SK-N-SH (cell line): ENCODE measurements at regions not wholly inside any gene's neighbourhood (a gene's known extent, or its start where the extent isn't known, plus 50 kb on each side); places are given as distances from the start of the nearest gene placed in this dataset.

ENCODE experiments used
- CTCF ChIA-PET: fragments of 300-600, 350-600 bp; formaldehyde crosslinking; extraction: SDS; loops from one replicate; lab custom pipeline; 2021; lab: Yijun Ruan, JAX
- POLR2A ChIA-PET: fragments of 350-600 bp; sonication (Branson Sonifier 250); formaldehyde crosslinking; extraction: SDS; loops from one replicate; lab custom pipeline; 2020; ENCODE audit warnings: antibody characterized with exemption, inconsistent platforms; lab: Yijun Ruan, JAX
- DNase-seq: peaks from one replicate; pipeline ENCODE4 v3.0.0; 2012
- H2AFZ ChIP-seq: fragments of 200-600 bp; sonication (generic); 2 replicates; pipeline ENCODE4 v1.8.1; 2016; ENCODE audit warnings: antibody characterized with exemption, mild to moderate bottlenecking, low read depth
- H3F3A ChIP-seq: fragments of 200-600 bp; sonication (generic); replicated peaks from 2 replicates; pipeline ENCODE3; 2016; ENCODE audit warnings: antibody characterized with exemption, mild to moderate bottlenecking; ENCODE audit not compliant: insufficient read depth
- H3K27ac ChIP-seq, 2 experiments: fragments of 200-500 bp in 1 of 2; fragments of 200-600 bp in 1 of 2; sonication (Bioruptor generic) in 1 of 2; sonication (generic), shearing (Covaris generic) in 1 of 2; 2 replicates each; pipeline versions ENCODE4 v1.5.1 to v1.6.1; 2014 to 2016; ENCODE audit warnings: low read depth in 2 of 2, inconsistent platforms in 1 of 2, low read length in 1 of 2, mild to moderate bottlenecking in 1 of 2, mixed read lengths in 1 of 2
- H3K27me3 ChIP-seq: fragments of 200-600 bp; sonication (generic), shearing (Covaris generic); 2 replicates; pipeline ENCODE4 v1.6.1; 2016; ENCODE audit warnings: mixed run types; ENCODE audit not compliant: insufficient read depth
- H3K36me3 ChIP-seq, 2 experiments: fragments of 200-500 bp in 1 of 2; fragments of 200-600 bp in 1 of 2; sonication (Bioruptor generic) in 1 of 2; sonication (generic) in 1 of 2; replicated peaks in 1 of 2; 2 replicates each; pipeline versions ENCODE3 to v1.5.1; 2014 to 2016; ENCODE audit warnings: low read length in 1 of 2, mild to moderate bottlenecking in 1 of 2; ENCODE audit not compliant: insufficient read depth in 2 of 2, control insufficient read depth in 1 of 2
- H3K4me1 ChIP-seq, 2 experiments: fragments of 200-500 bp in 1 of 2; fragments of 200-600 bp in 1 of 2; sonication (Bioruptor generic) in 1 of 2; sonication (generic), shearing (Covaris generic) in 1 of 2; 2 replicates each; pipeline versions ENCODE4 v1.5.1 to v1.6.1; 2014 to 2016; ENCODE audit warnings: low read depth in 1 of 2, low read length in 1 of 2, mixed run types in 1 of 2; ENCODE audit not compliant: insufficient read depth in 2 of 2, control insufficient read depth in 1 of 2
- H3K4me2 ChIP-seq: fragments of 200-600 bp; sonication (generic), shearing (Covaris generic); 2 replicates; pipeline ENCODE4 v1.6.1; 2017; ENCODE audit warnings: mixed run types
- H3K4me3 ChIP-seq, 2 experiments: fragments of 200-500 bp in 1 of 2; fragments of 200-600 bp in 1 of 2; sonication (Bioruptor generic) in 1 of 2; sonication (generic), shearing (Covaris generic) in 1 of 2; 2 replicates each; pipeline versions ENCODE4 v1.5.1 to v1.8.1; 2014 to 2016; ENCODE audit warnings: low read depth in 2 of 2, inconsistent platforms in 1 of 2, low read length in 1 of 2, mild to moderate bottlenecking in 1 of 2, mixed read lengths in 1 of 2, moderate library complexity in 1 of 2
- H3K79me2 ChIP-seq: fragments of 200-600 bp; sonication (generic); 2 replicates; pipeline ENCODE4 v1.8.1; 2017; ENCODE audit warnings: mild to moderate bottlenecking; ENCODE audit not compliant: insufficient read depth
- H3K9ac ChIP-seq: fragments of 200-600 bp; sonication (generic); 2 replicates; pipeline ENCODE4 v1.6.1; 2017; ENCODE audit warnings: mixed run types
- H3K9me2 ChIP-seq: fragments of 200-600 bp; sonication (generic); 2 replicates; pipeline ENCODE4 v1.6.1; 2017; ENCODE audit warnings: mixed run types
- H3K9me3 ChIP-seq: fragments of 200-600 bp; sonication (generic); 2 replicates; pipeline ENCODE4 v1.6.1; 2017; ENCODE audit warnings: mixed run types, mild to moderate bottlenecking, moderate library complexity
- H4K20me1 ChIP-seq: fragments of 200-600 bp; sonication (generic); 2 replicates; pipeline ENCODE4 v1.6.1; 2017; ENCODE audit warnings: mild to moderate bottlenecking, mixed run types; ENCODE audit not compliant: insufficient read depth
- ELF1 ChIP-seq: IDR thresholded peaks from 2 replicates; pipeline ENCODE4 v1.4.0; 2012
- EP300 ChIP-seq, 2 experiments: IDR thresholded peaks; 2 replicates each; pipeline versions ENCODE4 v1.4.0 to v1.6.1; 2012; ENCODE audit warnings: borderline replicate concordance in 1 of 2, low read depth in 1 of 2, low read length in 1 of 2
- FOSL2 ChIP-seq: IDR thresholded peaks from 2 replicates; pipeline ENCODE4 v1.4.0; 2012; ENCODE audit warnings: low read depth, mild to moderate bottlenecking, moderate library complexity, borderline replicate concordance
- FOXJ3 ChIP-seq: sonication (generic); formaldehyde crosslinking; IDR thresholded peaks from 2 replicates; pipeline ENCODE4 v1.5.1; 2020; ENCODE audit warnings: mild to moderate bottlenecking, missing genetic modification reagents
- GABPA ChIP-seq: IDR thresholded peaks from 2 replicates; pipeline ENCODE4 v1.4.0; 2012; ENCODE audit warnings: low read depth, mild to moderate bottlenecking
- GATA2 ChIP-seq: sonication (generic); formaldehyde crosslinking; IDR thresholded peaks from 2 replicates; pipeline ENCODE4 v1.5.0; 2020; ENCODE audit warnings: mild to moderate bottlenecking, missing genetic modification reagents
- MEF2A ChIP-seq: IDR thresholded peaks from 2 replicates; pipeline ENCODE4 v1.4.0; 2012; ENCODE audit warnings: low read depth, borderline replicate concordance
- NFIC ChIP-seq: IDR thresholded peaks from 2 replicates; pipeline ENCODE4 v1.4.0; 2012; ENCODE audit warnings: borderline replicate concordance
- RCOR1 ChIP-seq: fragments of 150-350 bp; IDR thresholded peaks from 2 replicates; pipeline ENCODE4 v1.6.1; 2017; ENCODE audit warnings: antibody characterized with exemption, low read length
- RFX5 ChIP-seq: IDR thresholded peaks from 2 replicates; pipeline ENCODE4 v1.6.1; 2012; ENCODE audit warnings: mild to moderate bottlenecking, improper control_type of control experiment, low read length
- RXRA ChIP-seq: IDR thresholded peaks from 2 replicates; pipeline ENCODE4 v1.4.0; 2012; ENCODE audit warnings: low read depth, mild to moderate bottlenecking, borderline replicate concordance
- TCF12 ChIP-seq: IDR thresholded peaks from 2 replicates; pipeline ENCODE4 v1.4.0; 2012
- WGBS: methylation state at CpG from one replicate; pipeline ENCODE4 v1.1.6; 2017; ENCODE audit warnings: low lambda C conversion rate; 5-methylcytosine and 5-hydroxymethylcytosine counted together
- TF ChIP-seq, protein P1 (sequence below): IDR thresholded peaks from 2 replicates; pipeline ENCODE4; 2012
- TF ChIP-seq, protein P2 (sequence below): fragments of 200-600 bp; sonication (generic); IDR thresholded peaks from 2 replicates; pipeline ENCODE4 v1.6.1; 2017; ENCODE audit warnings: antibody characterized with exemption, mild to moderate bottlenecking, moderate library complexity
- TF ChIP-seq, protein P3 (sequence below): fragments of 150-350 bp; IDR thresholded peaks from 2 replicates; pipeline ENCODE4 v1.6.1; 2017; ENCODE audit warnings: antibody characterized with exemption, low read length, low read depth, borderline replicate concordance
- TF ChIP-seq, protein P4 (sequence below): IDR thresholded peaks from 2 replicates; pipeline ENCODE4 v1.4.0; 2012; ENCODE audit warnings: low read depth, borderline replicate concordance
- TF ChIP-seq, protein P5 (sequence below): fragments of 150-350 bp; IDR thresholded peaks from 2 replicates; pipeline ENCODE4 v1.6.1; 2016; ENCODE audit warnings: mild to moderate bottlenecking, low read depth, low read length

DNA sequence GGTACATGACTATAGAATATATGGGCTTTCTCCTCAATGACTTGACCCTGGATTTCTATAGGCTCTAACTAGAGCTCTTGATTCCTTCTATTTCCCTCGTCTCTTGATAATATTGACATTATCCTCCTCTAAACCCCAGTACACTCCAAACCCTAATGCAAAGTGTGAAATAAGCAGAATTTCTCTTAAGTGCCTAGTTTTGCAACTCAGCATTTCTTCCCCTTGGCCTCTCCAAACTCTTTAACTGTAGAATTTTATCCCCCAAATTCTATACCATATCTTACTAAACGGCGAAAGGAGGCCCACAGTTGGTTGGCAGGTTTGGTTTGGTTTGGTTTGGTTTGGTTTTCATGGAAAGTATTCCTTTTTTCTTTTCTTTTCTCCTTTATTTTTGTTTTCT, 498.7 kb downstream of the CCER1 start:
- H3K36me3 ChIP-seq = no peaks in the 10 kb centered on the region
- TF ChIP-seq NFIC (no peak), RFX5 (no peak), FOSL2 (no peak), ELF1 (no peak), GATA2 (no peak), MEF2A (no peak), RCOR1 (no peak), EP300 (IDR thresholded peaks at IDR 0.05; ENCODE audit: borderline replicate concordance in 1 of 2, low read depth in 1 of 2, low read length in 1 of 2) (no peak), TCF12 (no peak), GABPA (no peak)
- TF ChIP-seq, protein P1, sequence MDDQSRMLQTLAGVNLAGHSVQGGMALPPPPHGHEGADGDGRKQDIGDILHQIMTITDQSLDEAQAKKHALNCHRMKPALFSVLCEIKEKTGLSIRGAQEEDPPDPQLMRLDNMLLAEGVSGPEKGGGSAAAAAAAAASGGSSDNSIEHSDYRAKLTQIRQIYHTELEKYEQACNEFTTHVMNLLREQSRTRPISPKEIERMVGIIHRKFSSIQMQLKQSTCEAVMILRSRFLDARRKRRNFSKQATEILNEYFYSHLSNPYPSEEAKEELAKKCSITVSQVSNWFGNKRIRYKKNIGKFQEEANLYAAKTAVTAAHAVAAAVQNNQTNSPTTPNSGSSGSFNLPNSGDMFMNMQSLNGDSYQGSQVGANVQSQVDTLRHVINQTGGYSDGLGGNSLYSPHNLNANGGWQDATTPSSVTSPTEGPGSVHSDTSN = no peak
- TF ChIP-seq, protein P2, sequence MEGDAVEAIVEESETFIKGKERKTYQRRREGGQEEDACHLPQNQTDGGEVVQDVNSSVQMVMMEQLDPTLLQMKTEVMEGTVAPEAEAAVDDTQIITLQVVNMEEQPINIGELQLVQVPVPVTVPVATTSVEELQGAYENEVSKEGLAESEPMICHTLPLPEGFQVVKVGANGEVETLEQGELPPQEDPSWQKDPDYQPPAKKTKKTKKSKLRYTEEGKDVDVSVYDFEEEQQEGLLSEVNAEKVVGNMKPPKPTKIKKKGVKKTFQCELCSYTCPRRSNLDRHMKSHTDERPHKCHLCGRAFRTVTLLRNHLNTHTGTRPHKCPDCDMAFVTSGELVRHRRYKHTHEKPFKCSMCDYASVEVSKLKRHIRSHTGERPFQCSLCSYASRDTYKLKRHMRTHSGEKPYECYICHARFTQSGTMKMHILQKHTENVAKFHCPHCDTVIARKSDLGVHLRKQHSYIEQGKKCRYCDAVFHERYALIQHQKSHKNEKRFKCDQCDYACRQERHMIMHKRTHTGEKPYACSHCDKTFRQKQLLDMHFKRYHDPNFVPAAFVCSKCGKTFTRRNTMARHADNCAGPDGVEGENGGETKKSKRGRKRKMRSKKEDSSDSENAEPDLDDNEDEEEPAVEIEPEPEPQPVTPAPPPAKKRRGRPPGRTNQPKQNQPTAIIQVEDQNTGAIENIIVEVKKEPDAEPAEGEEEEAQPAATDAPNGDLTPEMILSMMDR = no peak
- TF ChIP-seq, protein P3, sequence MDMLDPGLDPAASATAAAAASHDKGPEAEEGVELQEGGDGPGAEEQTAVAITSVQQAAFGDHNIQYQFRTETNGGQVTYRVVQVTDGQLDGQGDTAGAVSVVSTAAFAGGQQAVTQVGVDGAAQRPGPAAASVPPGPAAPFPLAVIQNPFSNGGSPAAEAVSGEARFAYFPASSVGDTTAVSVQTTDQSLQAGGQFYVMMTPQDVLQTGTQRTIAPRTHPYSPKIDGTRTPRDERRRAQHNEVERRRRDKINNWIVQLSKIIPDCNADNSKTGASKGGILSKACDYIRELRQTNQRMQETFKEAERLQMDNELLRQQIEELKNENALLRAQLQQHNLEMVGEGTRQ = no peak
- TF ChIP-seq, protein P4, sequence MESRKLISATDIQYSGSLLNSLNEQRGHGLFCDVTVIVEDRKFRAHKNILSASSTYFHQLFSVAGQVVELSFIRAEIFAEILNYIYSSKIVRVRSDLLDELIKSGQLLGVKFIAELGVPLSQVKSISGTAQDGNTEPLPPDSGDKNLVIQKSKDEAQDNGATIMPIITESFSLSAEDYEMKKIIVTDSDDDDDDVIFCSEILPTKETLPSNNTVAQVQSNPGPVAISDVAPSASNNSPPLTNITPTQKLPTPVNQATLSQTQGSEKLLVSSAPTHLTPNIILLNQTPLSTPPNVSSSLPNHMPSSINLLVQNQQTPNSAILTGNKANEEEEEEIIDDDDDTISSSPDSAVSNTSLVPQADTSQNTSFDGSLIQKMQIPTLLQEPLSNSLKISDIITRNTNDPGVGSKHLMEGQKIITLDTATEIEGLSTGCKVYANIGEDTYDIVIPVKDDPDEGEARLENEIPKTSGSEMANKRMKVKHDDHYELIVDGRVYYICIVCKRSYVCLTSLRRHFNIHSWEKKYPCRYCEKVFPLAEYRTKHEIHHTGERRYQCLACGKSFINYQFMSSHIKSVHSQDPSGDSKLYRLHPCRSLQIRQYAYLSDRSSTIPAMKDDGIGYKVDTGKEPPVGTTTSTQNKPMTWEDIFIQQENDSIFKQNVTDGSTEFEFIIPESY = no peak
- no peaks in the 10 kb centered on the region for H3K9me3 ChIP-seq
- ChIA-PET POLR2A (no interaction called here), CTCF (no interaction called here)
- no peaks in the 10 kb centered on the region for H3K27me3 ChIP-seq
- no peak overlapping the region for H3K9ac ChIP-seq
- no peaks in the 10 kb centered on the region for H3K4me1 ChIP-seq
- no peak overlapping the region for H2AFZ ChIP-seq
- no peaks in the 10 kb centered on the region for H3K9me2 ChIP-seq
- no peak overlapping the region for H3K27ac ChIP-seq
- no peaks in the 10 kb centered on the region for H4K20me1 ChIP-seq
- 29% methylated on average over 3 of the region's 3 CpGs for WGBS
- DNase-seq = no peak
- no peak overlapping the region for H3K4me2 ChIP-seq
- no peaks in the 10 kb centered on the region for H3F3A ChIP-seq
- H3K4me3 ChIP-seq = no peak overlapping the region; a peak in 1 of 4 replicates
- H3K79me2 ChIP-seq = no peaks in the 10 kb centered on the region

DNA sequence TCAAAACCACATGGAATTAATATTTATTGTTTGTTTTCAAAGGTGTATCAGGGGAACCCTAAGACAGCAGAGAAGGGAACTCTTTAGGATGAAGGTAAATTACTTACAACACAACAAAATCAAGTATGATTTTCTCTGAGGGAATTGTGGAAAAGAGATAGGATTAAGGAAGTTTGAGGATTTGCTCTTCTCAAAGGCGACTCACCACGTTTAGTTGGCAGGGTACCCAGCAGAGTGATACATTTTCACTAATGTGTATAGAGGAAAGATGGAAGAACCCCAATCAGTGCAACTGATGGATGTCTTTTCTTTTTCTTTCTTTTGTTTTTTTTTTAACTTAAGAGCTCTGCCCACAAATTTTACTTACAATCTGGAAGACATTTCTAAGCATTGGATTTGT, 499.2 kb downstream of the CCER1 start:
- H3K9ac ChIP-seq = no peak overlapping the region
- H3K9me3 ChIP-seq = no peaks in the 10 kb centered on the region
- H3K4me3 ChIP-seq = no peak overlapping the region
- H3K79me2 ChIP-seq = no peaks in the 10 kb centered on the region
- no peaks in the 10 kb centered on the region for H4K20me1 ChIP-seq
- H2AFZ ChIP-seq = no peak overlapping the region
- 24% methylated on average over 2 of the region's 2 CpGs for WGBS
- no peaks in the 10 kb centered on the region for H3F3A ChIP-seq
- no peak overlapping the region for H3K27ac ChIP-seq
- no peak for DNase-seq
- H3K4me2 ChIP-seq = no peak overlapping the region
- H3K9me2 ChIP-seq = no peaks in the 10 kb centered on the region
- POLR2A ChIA-PET = no interaction called here
- no peaks in the 10 kb centered on the region for H3K4me1 ChIP-seq
- H3K36me3 ChIP-seq = no peaks in the 10 kb centered on the region
- no peaks in the 10 kb centered on the region for H3K27me3 ChIP-seq
- CTCF ChIA-PET = no interaction called here
- no peak for TF ChIP-seq EP300 (IDR thresholded peaks at IDR 0.05; ENCODE audit: borderline replicate concordance in 1 of 2, low read depth in 1 of 2, low read length in 1 of 2)
- no peak for TF ChIP-seq RXRA
- TF ChIP-seq, protein P5, sequence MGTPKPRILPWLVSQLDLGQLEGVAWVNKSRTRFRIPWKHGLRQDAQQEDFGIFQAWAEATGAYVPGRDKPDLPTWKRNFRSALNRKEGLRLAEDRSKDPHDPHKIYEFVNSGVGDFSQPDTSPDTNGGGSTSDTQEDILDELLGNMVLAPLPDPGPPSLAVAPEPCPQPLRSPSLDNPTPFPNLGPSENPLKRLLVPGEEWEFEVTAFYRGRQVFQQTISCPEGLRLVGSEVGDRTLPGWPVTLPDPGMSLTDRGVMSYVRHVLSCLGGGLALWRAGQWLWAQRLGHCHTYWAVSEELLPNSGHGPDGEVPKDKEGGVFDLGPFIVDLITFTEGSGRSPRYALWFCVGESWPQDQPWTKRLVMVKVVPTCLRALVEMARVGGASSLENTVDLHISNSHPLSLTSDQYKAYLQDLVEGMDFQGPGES = no peak
- no peak for TF ChIP-seq FOXJ3 (CRISPR knock-in tag)
- no peak for TF ChIP-seq ELF1
- TF ChIP-seq, protein P4 = no peak
- no peak for TF ChIP-seq GATA2
- no peak for TF ChIP-seq GABPA
